SK-MEL-5 (cell line): ENCODE measurements at regions not wholly inside any gene's neighbourhood (a gene's known extent, or its start where the extent isn't known, plus 50 kb on each side); places are given as distances from the start of the nearest gene placed in this dataset.
"Not testable (repeated sequence)": the region's sequence is repeated elsewhere in the genome, so short reads cannot be mapped to it uniquely, and the experiment has no call there.

Experiments used
- DNase-seq: peaks from one replicate; pipeline ENCODE4 v3.0.0-alpha.2; 2016; ENCODE audit warnings: low read depth, low spot score
- in situ Hi-C: cut with HindIII; loops from 2 replicates; pipeline ENCODE4 v1.10.0; 2016; ENCODE audit warnings: low sequenced_read_pairs, high pct_unique_total_duplicates, low pct_unique_long_range_greater_than_20kb

GRCh38 chr21:15283138-15283537 lies 218.3 kb upstream of the NRIP1 start:
- in situ Hi-C loops: no loop called here

GRCh38 chr21:15283789-15284188 lies 219.0 kb upstream of the NRIP1 start:
- DNase-seq: no peak
- in situ Hi-C loops: no loop called here

More at GRCh38 chr21:15283138-15283537, 218.3 kb upstream of the NRIP1 start:
- DNase-seq: no peak

GRCh38 chr21:15285556-15285955 lies 220.8 kb upstream of the NRIP1 start:
- DNase-seq: no peak
- in situ Hi-C loops: no loop called here

GRCh38 chr21:15289246-15289645 lies 224.4 kb upstream of the NRIP1 start:
- DNase-seq: no peak
- in situ Hi-C loops: no loop called here

- in situ Hi-C loops: no loop called here
- peak; percentile 31 for DNase-seq
These were observed 225.4 kb upstream of the NRIP1 start for GRCh38 chr21:15289896-15290841.

GRCh38 chr21:15291621-15292266 lies 226.9 kb upstream of the NRIP1 start:
- in situ Hi-C loops: no loop called here

GRCh38 chr21:15293240-15293639 lies 228.4 kb upstream of the NRIP1 start:
- in situ Hi-C loops: no loop called here
- DNase-seq: peak; percentile 19

More at GRCh38 chr21:15291621-15292266, 226.9 kb upstream of the NRIP1 start:
- no peak for DNase-seq

GRCh38 chr21:15295875-15296274 lies 231.1 kb upstream of the NRIP1 start:
- in situ Hi-C loops: no loop called here
- DNase-seq: no peak

GRCh38 chr21:15297824-15298223 lies 233.0 kb upstream of the NRIP1 start:
- in situ Hi-C loops: no loop called here
- no peak for DNase-seq

- no peak for DNase-seq
- in situ Hi-C loops: no loop called here
These were observed 233.5 kb upstream of the NRIP1 start for GRCh38 chr21:15298306-15298705.

- DNase-seq, in situ Hi-C loops: not testable (repeated sequence)
These were observed 234.0 kb upstream of the NRIP1 start for GRCh38 chr21:15298755-15299154.

GRCh38 chr21:15300131-15300530 lies 235.3 kb upstream of the NRIP1 start:
- in situ Hi-C loops: no loop called here
- DNase-seq: no peak

- DNase-seq: no peak
- in situ Hi-C loops: no loop called here
These were observed 236.2 kb upstream of the NRIP1 start for GRCh38 chr21:15301014-15301413.

GRCh38 chr21:15301736-15302135 lies 236.9 kb upstream of the NRIP1 start:
- no peak for DNase-seq
- in situ Hi-C loops: no loop called here

- DNase-seq: no peak
- in situ Hi-C loops: no loop called here
These were observed 241.5 kb upstream of the NRIP1 start for GRCh38 chr21:15306271-15306670.

GRCh38 chr21:15308333-15308732 lies 243.5 kb upstream of the NRIP1 start:
- in situ Hi-C loops: no loop called here
- no peak for DNase-seq

GRCh38 chr21:15309022-15309590 lies 244.3 kb upstream of the NRIP1 start:
- in situ Hi-C loops: no loop called here
- no peak for DNase-seq

- in situ Hi-C loops: no loop called here
- no peak for DNase-seq
These were observed 244.9 kb upstream of the NRIP1 start for GRCh38 chr21:15309721-15310120.
